ENCODE measurements at regions not wholly inside any gene's neighbourhood (a gene's known extent, or its start where the extent isn't known, plus 50 kb on each side); places are given as distances from the start of the nearest gene placed in this dataset.

DNA sequence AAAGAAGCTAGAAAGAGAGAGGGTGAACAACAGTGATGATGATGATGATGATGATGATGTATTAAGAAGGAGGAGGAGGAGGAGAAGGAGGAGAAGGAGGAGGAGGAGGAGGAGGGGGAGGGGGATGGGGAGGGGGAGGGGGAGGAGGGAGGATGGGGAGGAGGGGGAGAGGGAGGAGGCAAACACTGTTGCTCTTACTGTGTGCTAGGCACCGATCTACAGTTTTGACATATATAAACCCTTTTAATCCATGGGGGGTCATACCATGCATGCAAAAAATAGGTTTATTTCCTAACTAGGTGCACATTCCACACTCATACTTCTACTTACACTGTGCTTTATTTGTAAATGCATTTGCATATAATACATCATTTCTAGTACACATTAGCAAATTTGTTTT, 482.8 kb upstream of the FAM241A start:
- H3K27ac ChIP-seq, result no peak overlapping the region
- TF ChIP-seq, protein P1, sequence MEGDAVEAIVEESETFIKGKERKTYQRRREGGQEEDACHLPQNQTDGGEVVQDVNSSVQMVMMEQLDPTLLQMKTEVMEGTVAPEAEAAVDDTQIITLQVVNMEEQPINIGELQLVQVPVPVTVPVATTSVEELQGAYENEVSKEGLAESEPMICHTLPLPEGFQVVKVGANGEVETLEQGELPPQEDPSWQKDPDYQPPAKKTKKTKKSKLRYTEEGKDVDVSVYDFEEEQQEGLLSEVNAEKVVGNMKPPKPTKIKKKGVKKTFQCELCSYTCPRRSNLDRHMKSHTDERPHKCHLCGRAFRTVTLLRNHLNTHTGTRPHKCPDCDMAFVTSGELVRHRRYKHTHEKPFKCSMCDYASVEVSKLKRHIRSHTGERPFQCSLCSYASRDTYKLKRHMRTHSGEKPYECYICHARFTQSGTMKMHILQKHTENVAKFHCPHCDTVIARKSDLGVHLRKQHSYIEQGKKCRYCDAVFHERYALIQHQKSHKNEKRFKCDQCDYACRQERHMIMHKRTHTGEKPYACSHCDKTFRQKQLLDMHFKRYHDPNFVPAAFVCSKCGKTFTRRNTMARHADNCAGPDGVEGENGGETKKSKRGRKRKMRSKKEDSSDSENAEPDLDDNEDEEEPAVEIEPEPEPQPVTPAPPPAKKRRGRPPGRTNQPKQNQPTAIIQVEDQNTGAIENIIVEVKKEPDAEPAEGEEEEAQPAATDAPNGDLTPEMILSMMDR (IDR thresholded peaks at IDR 0.05), result no peak
- ATAC-seq, result no peak
- no peaks in the 10 kb centered on the region for H3K36me3 ChIP-seq
- intact Hi-C loops (cut with DNase I), result no loop called here
- 89 to 96% methylated on average over 1 of the region's 1 CpG for WGBS, 2 donors
- no peak for DNase-seq
- no peak overlapping the region for H3K4me3 ChIP-seq
- peaks cover 0 to 4% (median 0%) of the 10 kb centered on the region in 7 donors for H3K27me3 ChIP-seq
- H3K9me3 ChIP-seq, result no peaks in the 10 kb centered on the region
- H3K4me1 ChIP-seq, result no peaks in the 10 kb centered on the region

DNA sequence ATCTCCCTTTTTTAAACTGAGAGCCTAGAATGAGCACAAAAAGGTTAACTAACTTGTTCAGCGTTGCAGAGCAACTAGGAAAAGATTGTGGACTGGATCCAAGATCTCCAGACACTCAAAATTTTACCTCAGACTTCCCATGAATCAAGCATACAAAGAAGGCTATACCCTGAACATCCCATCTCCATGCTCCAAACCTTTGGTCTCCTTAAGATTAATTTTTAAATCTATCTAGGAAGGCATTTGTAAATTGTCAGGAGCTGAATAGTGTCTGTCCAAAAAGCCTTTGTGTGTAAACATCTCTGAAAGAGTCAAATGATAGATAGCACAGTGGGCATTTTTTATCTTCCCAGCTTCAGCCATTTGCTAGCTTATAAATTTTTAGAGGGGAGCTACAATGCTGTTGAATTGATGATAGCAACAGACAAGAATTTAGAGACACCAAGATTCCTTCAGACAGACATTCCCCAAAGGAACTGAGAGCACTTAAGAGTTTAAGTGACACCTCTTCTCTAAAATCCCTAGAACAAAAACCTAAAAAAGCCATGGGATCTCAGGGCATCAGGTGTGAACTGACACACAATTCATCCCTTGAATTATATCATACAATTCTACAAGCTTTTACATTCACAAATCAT, 480.8 kb upstream of the FAM241A start:
- TF ChIP-seq, protein P1 (IDR thresholded peaks at IDR 0.05), result no peak
- DNase-seq (no peak), ATAC-seq (no peak)
- WGBS, 2 donors, result 31 to 35% methylated on average over 1 of the region's 1 CpG
- intact Hi-C loops (cut with DNase I), result no loop called here
- H3K36me3 ChIP-seq, result no peaks in the 10 kb centered on the region
- no peak overlapping the region for H3K4me3 ChIP-seq
- no peaks in the 10 kb centered on the region for H3K4me1 ChIP-seq
- no peaks in the 10 kb centered on the region for H3K9me3 ChIP-seq
- no peak overlapping the region for H3K27ac ChIP-seq
- peaks cover 0 to 4% (median 0%) of the 10 kb centered on the region in 7 donors for H3K27me3 ChIP-seq

DNA sequence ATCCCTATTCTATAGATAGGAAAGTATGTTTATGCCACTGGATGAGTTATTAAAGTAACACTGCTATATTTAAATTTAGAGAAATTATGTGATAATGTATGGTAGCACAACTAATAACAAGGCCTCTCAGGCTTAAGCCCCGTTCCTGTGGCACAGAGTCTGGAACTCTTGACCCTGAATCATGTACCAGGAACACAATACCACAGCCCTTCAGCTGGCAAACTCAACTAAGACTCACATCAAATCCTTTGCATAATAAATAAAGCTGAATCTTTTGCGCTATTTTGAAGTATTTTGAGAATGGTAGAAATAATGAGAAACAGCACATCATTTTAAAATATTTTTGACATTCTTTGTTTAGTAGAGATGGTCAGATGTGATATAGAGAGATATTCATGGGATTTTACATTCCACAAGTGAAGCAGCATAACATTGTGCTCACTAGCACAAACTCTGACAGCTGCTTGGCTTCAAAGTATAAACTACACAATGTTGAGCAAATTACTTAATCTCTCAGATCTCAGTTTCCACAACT, 478.4 kb upstream of the FAM241A start:
- no peaks in the 10 kb centered on the region for H3K4me1 ChIP-seq
- TF ChIP-seq, protein P1 (IDR thresholded peaks at IDR 0.05), result no peak
- H3K27me3 ChIP-seq, result peaks cover 0 to 2% (median 0%) of the 10 kb centered on the region in 7 donors
- intact Hi-C loops (cut with DNase I), result no loop called here
- no peaks in the 10 kb centered on the region for H3K9me3 ChIP-seq
- no peak for DNase-seq
- no peak overlapping the region for H3K27ac ChIP-seq
- H3K36me3 ChIP-seq, result no peaks in the 10 kb centered on the region
- H3K4me3 ChIP-seq, result no peak overlapping the region
- WGBS, 2 donors, result 81 to 86% methylated on average over 2 of the region's 2 CpGs
- no peak for ATAC-seq

DNA sequence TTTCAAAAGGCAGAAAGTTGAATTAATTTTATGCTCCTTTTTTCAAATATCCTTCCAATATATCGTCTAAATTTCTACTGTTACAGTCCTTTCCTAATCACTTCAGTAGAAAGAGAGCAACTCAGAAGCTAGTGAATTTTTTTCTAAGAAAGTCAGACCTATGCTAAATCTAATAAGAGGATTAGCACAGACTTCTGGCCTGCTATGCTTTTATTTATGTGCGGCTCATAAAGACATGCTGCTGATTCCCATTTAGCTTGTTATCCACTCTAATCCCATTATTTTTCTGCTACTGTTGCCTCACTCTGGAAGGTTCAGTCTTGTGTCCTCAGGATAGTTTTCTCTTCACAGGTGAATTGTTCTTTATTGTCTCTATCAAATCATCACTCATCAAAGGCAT, 473.5 kb upstream of the FAM241A start:
- no peak for DNase-seq
- intact Hi-C loops (cut with DNase I), result no loop called here
- TF ChIP-seq, protein P1 (IDR thresholded peaks at IDR 0.05), result no peak
- Histone ChIP-seq H3K36me3 (no peaks in the 10 kb centered on the region), H3K27ac (no peak overlapping the region), H3K27me3 (peaks cover 0 to 2% (median 0%) of the 10 kb centered on the region in 7 donors), H3K9me3 (no peaks in the 10 kb centered on the region), H3K4me3 (no peak overlapping the region), H3K4me1 (no peaks in the 10 kb centered on the region)
- no peak for ATAC-seq
- 67 to 74% methylated on average over 2 of the region's 2 CpGs for WGBS, 2 donors
